ENCODE measurements at regions not wholly inside any gene's neighbourhood (a gene's known extent, or its start where the extent isn't known, plus 50 kb on each side); places are given as distances from the start of the nearest gene placed in this dataset.

- H3K36me3 Mint-ChIP-seq (ENCODE audit: insufficient read depth, unreplicated experiment): no peaks in the 10 kb centered on the region
- peaks cover 78% of the 10 kb centered on the region for H3K27me3 Mint-ChIP-seq (ENCODE audit: unreplicated experiment)
- CTCF ChIA-PET: interaction anchor here (1.1 to 3.2 kb wide), 2 partner anchors 60 to 597 kb away, joined by 4 to 11 read pairs; no protein-coding TSS in a partner anchor
- intact Hi-C loops (cut with micrococcal nuclease; ENCODE audit: unreplicated experiment): loop anchor here (2.0 kb wide), 1 partner anchor 59 kb away; no protein-coding TSS in a partner anchor
- TF ChIP-seq CTCF (IDR thresholded peaks at IDR 0.05; ENCODE audit: unreplicated experiment): no peak
- H3K27ac Mint-ChIP-seq (ENCODE audit: unreplicated experiment): no peak overlapping the region
- H3K9me3 Mint-ChIP-seq (ENCODE audit: low read depth, unreplicated experiment): no peaks in the 10 kb centered on the region
- no peak for DNase-seq
- no peaks in the 10 kb centered on the region for H3K4me1 Mint-ChIP-seq (ENCODE audit: low read depth, unreplicated experiment)
- no TSS peak for BruUV-seq (replicated peaks)
- H3K4me3 Mint-ChIP-seq (ENCODE audit: low read depth, unreplicated experiment): no peak overlapping the region
Measured at GRCh38 chr10:78597796-78598555, 470.8 kb upstream of the ZMIZ1 start.

GRCh38 chr10:78599122-78599853 is 469.5 kb upstream of the ZMIZ1 start:
- no peaks in the 10 kb centered on the region for H3K9me3 Mint-ChIP-seq (ENCODE audit: low read depth, unreplicated experiment)
- peaks cover 88% of the 10 kb centered on the region for H3K27me3 Mint-ChIP-seq (ENCODE audit: unreplicated experiment)
- no peak overlapping the region for H3K4me3 Mint-ChIP-seq (ENCODE audit: low read depth, unreplicated experiment)

GRCh38 chr10:78600121-78600665 is 468.6 kb upstream of the ZMIZ1 start:
- no peak for TF ChIP-seq CTCF (IDR thresholded peaks at IDR 0.05; ENCODE audit: unreplicated experiment)
- no peak for DNase-seq
- no peak overlapping the region for H3K4me3 Mint-ChIP-seq (ENCODE audit: low read depth, unreplicated experiment)
- CTCF ChIA-PET: interaction anchor here (0.7 to 3.2 kb wide), 3 partner anchors 14 to 595 kb away, joined by 3 to 15 read pairs (median 11); no protein-coding TSS in a partner anchor
- no TSS peak for BruUV-seq (replicated peaks)
- H3K9me3 Mint-ChIP-seq (ENCODE audit: low read depth, unreplicated experiment): no peaks in the 10 kb centered on the region
- intact Hi-C loops (cut with micrococcal nuclease; ENCODE audit: unreplicated experiment): no loop called here
- H3K36me3 Mint-ChIP-seq (ENCODE audit: insufficient read depth, unreplicated experiment): no peaks in the 10 kb centered on the region
- H3K27me3 Mint-ChIP-seq (ENCODE audit: unreplicated experiment): peaks cover 90% of the 10 kb centered on the region
- no peaks in the 10 kb centered on the region for H3K4me1 Mint-ChIP-seq (ENCODE audit: low read depth, unreplicated experiment)
- no peak overlapping the region for H3K27ac Mint-ChIP-seq (ENCODE audit: unreplicated experiment)

More at GRCh38 chr10:78599122-78599853, 469.5 kb upstream of the ZMIZ1 start:
- no peak for DNase-seq
- H3K27ac Mint-ChIP-seq (ENCODE audit: unreplicated experiment): no peak overlapping the region
- intact Hi-C loops (cut with micrococcal nuclease; ENCODE audit: unreplicated experiment): loop anchor here (2.0 kb wide), 1 partner anchor 58 kb away; no protein-coding TSS in a partner anchor
- no peak for TF ChIP-seq CTCF (IDR thresholded peaks at IDR 0.05; ENCODE audit: unreplicated experiment)
- H3K4me1 Mint-ChIP-seq (ENCODE audit: low read depth, unreplicated experiment): no peaks in the 10 kb centered on the region
- BruUV-seq (replicated peaks): no TSS peak
- CTCF ChIA-PET: interaction anchor here (0.6 to 3.2 kb wide), 3 partner anchors 58 to 596 kb away, joined by 4 to 15 read pairs (median 11); no protein-coding TSS in a partner anchor
- no peaks in the 10 kb centered on the region for H3K36me3 Mint-ChIP-seq (ENCODE audit: insufficient read depth, unreplicated experiment)

- TF ChIP-seq CTCF (IDR thresholded peaks at IDR 0.05; ENCODE audit: unreplicated experiment): no peak
- no peaks in the 10 kb centered on the region for H3K4me1 Mint-ChIP-seq (ENCODE audit: low read depth, unreplicated experiment)
- intact Hi-C loops (cut with micrococcal nuclease; ENCODE audit: unreplicated experiment): no loop called here
- no peak overlapping the region for H3K27ac Mint-ChIP-seq (ENCODE audit: unreplicated experiment)
- no peak overlapping the region for H3K4me3 Mint-ChIP-seq (ENCODE audit: low read depth, unreplicated experiment)
- no peak for DNase-seq
- no peaks in the 10 kb centered on the region for H3K36me3 Mint-ChIP-seq (ENCODE audit: insufficient read depth, unreplicated experiment)
- no peaks in the 10 kb centered on the region for H3K9me3 Mint-ChIP-seq (ENCODE audit: low read depth, unreplicated experiment)
- no TSS peak for BruUV-seq (replicated peaks)
- CTCF ChIA-PET: interaction anchor here (0.7 to 2.5 kb wide), 2 partner anchors 14 to 57 kb away, joined by 3 to 15 read pairs; no protein-coding TSS in a partner anchor
- peaks cover 85% of the 10 kb centered on the region for H3K27me3 Mint-ChIP-seq (ENCODE audit: unreplicated experiment)
Measured at GRCh38 chr10:78600740-78601139, 468.0 kb upstream of the ZMIZ1 start.
